ENCODE measurements at regions not wholly inside any gene's neighbourhood (a gene's known extent, or its start where the extent isn't known, plus 50 kb on each side); places are given as distances from the start of the nearest gene placed in this dataset.

DNA sequence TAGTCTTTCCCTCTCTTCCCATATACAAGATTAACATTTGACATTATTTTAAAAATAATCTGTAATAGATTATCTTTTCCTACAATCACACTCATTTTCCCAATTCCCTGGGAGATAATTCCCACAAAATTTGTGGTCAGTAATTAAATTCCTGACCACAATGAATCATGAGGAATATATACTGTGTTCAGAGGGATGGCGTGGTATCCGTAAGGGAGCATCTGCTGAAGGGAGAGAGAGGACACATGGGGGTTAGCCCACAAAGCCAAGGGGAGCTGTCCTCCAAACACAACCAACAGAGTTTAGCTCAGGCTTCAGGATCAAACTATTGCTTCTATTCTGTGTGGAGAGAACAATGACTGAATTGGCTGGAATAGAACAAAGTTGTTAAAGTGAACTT is 57.1 kb upstream of the PPP2R5A start:
- H3K36me3 ChIP-seq (replicated peaks in 1 of 2; ENCODE audit: control insufficient read depth in 1 of 2, insufficient read depth in 2 of 2, low read length in 1 of 2): no peaks in the 10 kb centered on the region
- no peaks in the 10 kb centered on the region for H3F3A ChIP-seq (replicated peaks; ENCODE audit: insufficient read depth)
- H3K4me3 ChIP-seq (ENCODE audit: low read depth in 2 of 2, low read length in 1 of 2): no peak overlapping the region
- TF ChIP-seq NRF1 (IDR thresholded peaks at IDR 0.05; ENCODE audit: low read depth, low read length) (no peak), TEAD4 (IDR thresholded peaks at IDR 0.05; ENCODE audit: borderline replicate concordance, insufficient read depth) (no peak), NFIC (IDR thresholded peaks at IDR 0.05; ENCODE audit: borderline replicate concordance) (no peak), FOXM1 (IDR thresholded peaks at IDR 0.05; ENCODE audit: low read depth) (no peak), POLR2AphosphoS5 (IDR thresholded peaks at IDR 0.05; ENCODE audit: low read depth, low read length) (no peak), EP300 (IDR thresholded peaks at IDR 0.05; ENCODE audit: borderline replicate concordance in 1 of 2, low read depth in 1 of 2, low read length in 1 of 2) (no peak), GABPA (IDR thresholded peaks at IDR 0.05; ENCODE audit: low read depth) (no peak), RXRA (IDR thresholded peaks at IDR 0.05; ENCODE audit: borderline replicate concordance, low read depth) (no peak), RAD21 (IDR thresholded peaks at IDR 0.05; ENCODE audit: low read length) (no peak), EZH2phosphoT487 (IDR thresholded peaks at IDR 0.05; ENCODE audit: borderline replicate concordance, low read depth) (no peak), SIN3A (IDR thresholded peaks at IDR 0.05; ENCODE audit: borderline replicate concordance, low read depth, low read length) (no peak), YY1 (IDR thresholded peaks at IDR 0.05; ENCODE audit: low read depth) (no peak)
- TF ChIP-seq, protein P1, sequence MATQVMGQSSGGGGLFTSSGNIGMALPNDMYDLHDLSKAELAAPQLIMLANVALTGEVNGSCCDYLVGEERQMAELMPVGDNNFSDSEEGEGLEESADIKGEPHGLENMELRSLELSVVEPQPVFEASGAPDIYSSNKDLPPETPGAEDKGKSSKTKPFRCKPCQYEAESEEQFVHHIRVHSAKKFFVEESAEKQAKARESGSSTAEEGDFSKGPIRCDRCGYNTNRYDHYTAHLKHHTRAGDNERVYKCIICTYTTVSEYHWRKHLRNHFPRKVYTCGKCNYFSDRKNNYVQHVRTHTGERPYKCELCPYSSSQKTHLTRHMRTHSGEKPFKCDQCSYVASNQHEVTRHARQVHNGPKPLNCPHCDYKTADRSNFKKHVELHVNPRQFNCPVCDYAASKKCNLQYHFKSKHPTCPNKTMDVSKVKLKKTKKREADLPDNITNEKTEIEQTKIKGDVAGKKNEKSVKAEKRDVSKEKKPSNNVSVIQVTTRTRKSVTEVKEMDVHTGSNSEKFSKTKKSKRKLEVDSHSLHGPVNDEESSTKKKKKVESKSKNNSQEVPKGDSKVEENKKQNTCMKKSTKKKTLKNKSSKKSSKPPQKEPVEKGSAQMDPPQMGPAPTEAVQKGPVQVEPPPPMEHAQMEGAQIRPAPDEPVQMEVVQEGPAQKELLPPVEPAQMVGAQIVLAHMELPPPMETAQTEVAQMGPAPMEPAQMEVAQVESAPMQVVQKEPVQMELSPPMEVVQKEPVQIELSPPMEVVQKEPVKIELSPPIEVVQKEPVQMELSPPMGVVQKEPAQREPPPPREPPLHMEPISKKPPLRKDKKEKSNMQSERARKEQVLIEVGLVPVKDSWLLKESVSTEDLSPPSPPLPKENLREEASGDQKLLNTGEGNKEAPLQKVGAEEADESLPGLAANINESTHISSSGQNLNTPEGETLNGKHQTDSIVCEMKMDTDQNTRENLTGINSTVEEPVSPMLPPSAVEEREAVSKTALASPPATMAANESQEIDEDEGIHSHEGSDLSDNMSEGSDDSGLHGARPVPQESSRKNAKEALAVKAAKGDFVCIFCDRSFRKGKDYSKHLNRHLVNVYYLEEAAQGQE (IDR thresholded peaks at IDR 0.05; ENCODE audit: low read depth, low read length): no peak
- TF ChIP-seq, protein P2, sequence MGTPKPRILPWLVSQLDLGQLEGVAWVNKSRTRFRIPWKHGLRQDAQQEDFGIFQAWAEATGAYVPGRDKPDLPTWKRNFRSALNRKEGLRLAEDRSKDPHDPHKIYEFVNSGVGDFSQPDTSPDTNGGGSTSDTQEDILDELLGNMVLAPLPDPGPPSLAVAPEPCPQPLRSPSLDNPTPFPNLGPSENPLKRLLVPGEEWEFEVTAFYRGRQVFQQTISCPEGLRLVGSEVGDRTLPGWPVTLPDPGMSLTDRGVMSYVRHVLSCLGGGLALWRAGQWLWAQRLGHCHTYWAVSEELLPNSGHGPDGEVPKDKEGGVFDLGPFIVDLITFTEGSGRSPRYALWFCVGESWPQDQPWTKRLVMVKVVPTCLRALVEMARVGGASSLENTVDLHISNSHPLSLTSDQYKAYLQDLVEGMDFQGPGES (IDR thresholded peaks at IDR 0.05; ENCODE audit: low read depth, low read length): no peak
- TF ChIP-seq, protein P3, sequence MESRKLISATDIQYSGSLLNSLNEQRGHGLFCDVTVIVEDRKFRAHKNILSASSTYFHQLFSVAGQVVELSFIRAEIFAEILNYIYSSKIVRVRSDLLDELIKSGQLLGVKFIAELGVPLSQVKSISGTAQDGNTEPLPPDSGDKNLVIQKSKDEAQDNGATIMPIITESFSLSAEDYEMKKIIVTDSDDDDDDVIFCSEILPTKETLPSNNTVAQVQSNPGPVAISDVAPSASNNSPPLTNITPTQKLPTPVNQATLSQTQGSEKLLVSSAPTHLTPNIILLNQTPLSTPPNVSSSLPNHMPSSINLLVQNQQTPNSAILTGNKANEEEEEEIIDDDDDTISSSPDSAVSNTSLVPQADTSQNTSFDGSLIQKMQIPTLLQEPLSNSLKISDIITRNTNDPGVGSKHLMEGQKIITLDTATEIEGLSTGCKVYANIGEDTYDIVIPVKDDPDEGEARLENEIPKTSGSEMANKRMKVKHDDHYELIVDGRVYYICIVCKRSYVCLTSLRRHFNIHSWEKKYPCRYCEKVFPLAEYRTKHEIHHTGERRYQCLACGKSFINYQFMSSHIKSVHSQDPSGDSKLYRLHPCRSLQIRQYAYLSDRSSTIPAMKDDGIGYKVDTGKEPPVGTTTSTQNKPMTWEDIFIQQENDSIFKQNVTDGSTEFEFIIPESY (IDR thresholded peaks at IDR 0.05; ENCODE audit: borderline replicate concordance, low read depth): no peak
- no peaks in the 10 kb centered on the region; a peak in 1 of 4 replicates for H3K4me1 ChIP-seq (ENCODE audit: control insufficient read depth in 1 of 2, insufficient read depth in 2 of 2, low read depth in 1 of 2, low read length in 1 of 2)
- DNase-seq: no peak
- H4K20me1 ChIP-seq (ENCODE audit: insufficient read depth): no peaks in the 10 kb centered on the region
- H3K9me3 ChIP-seq: no peaks in the 10 kb centered on the region
- H2AFZ ChIP-seq (ENCODE audit: low read depth): no peak overlapping the region
- H3K9me2 ChIP-seq: no peaks in the 10 kb centered on the region
- H3K9ac ChIP-seq: no peak overlapping the region
- no peak overlapping the region for H3K27ac ChIP-seq (ENCODE audit: low read depth in 2 of 2, low read length in 1 of 2)
- H3K4me2 ChIP-seq: no peak overlapping the region
- no peaks in the 10 kb centered on the region for H3K79me2 ChIP-seq (ENCODE audit: insufficient read depth)
- POLR2A ChIA-PET: no interaction called here
- H3K27me3 ChIP-seq (ENCODE audit: insufficient read depth): no peaks in the 10 kb centered on the region
- CTCF ChIA-PET: interaction anchor here (1.0 to 1.2 kb wide), 2 partner anchors 19 to 63 kb away, joined by 3 to 4 read pairs; no protein-coding TSS in a partner anchor
- 67% methylated on average over 2 of the region's 2 CpGs for WGBS (ENCODE audit: low lambda C conversion rate)

Measured in SK-N-SH (cell line).